Kidney capillary endothelial cell (primary cell): ENCODE measurements at regions not wholly inside any gene's neighbourhood (a gene's known extent, or its start where the extent isn't known, plus 50 kb on each side); places are given as distances from the start of the nearest gene placed in this dataset.
A peak's percentile ranks its signal among the peaks of the same experiment; 100 is the strongest.

Source experiments
- DNase-seq: peaks from one replicate; pipeline ENCODE4 v3.0.0-alpha.2; 2018; ENCODE audit warnings: low spot score

GRCh38 chr16:51971184-51971583, 575.8 kb downstream of the TOX3 start:
- DNase-seq = peak; percentile 50

DNA sequence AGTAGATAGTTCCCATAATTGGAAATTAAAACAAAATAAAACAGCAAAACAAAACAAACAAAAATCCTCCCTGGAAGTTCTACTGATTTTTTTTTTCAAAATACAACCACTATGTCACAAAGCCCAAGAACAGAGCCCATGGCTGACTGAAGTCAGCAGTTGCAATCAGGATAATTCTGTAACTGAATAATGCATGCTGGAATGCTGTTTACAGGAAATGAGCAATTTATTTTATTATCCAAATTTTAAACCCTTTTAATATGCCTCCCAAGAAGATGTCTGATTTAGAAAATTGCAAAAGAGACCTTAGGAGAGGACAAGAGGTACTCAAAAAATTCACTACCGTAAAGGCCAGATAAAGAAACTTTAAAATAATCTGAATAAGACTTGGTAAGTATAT, 578.2 kb downstream of the TOX3 start:
- peak; percentile 21 for DNase-seq

GRCh38 chr16:51967646-51968045, 579.3 kb downstream of the TOX3 start:
- no peak for DNase-seq

DNA sequence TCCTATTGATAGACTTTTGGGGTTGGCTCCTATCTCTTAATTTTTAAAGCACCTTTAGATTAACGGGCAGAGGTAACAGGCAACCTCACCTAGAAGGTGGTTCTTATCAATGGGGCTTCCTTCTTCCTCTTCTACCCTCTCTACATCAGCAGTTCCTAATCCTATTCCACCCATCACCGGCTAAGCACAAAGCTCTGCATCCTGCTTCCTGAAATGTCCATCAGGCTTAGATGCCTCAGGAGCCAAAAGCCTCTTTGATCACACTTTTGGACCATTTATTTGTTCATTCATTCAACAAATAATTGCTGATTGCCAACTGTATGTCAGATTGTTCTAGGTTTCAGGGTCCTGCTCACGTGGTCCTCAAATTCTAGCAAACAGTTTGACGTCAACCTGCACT, 586.0 kb downstream of the TOX3 start:
- DNase-seq = no peak

GRCh38 chr16:51953286-51953985, 593.5 kb downstream of the TOX3 start:
- no peak for DNase-seq

DNA sequence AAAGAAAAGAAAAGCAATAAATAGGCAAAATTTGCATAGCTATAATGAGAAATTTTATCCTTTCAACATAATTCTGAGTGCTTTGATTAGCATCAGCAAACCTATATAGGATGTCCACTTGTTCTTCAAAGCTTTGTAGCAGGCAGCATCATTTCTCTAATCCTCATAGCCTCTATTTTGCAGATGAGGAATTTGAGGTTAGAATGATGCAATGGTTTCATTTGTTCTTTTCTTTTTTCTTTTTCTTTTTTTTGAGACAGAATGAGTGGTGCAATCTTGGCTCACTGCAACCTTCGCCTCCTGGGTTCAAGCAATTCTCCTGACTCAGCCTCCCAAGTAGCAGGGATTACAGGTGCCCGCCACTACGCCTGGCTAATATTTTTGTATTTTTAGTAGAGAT, 594.4 kb downstream of the TOX3 start:
- DNase-seq = no peak

DNA sequence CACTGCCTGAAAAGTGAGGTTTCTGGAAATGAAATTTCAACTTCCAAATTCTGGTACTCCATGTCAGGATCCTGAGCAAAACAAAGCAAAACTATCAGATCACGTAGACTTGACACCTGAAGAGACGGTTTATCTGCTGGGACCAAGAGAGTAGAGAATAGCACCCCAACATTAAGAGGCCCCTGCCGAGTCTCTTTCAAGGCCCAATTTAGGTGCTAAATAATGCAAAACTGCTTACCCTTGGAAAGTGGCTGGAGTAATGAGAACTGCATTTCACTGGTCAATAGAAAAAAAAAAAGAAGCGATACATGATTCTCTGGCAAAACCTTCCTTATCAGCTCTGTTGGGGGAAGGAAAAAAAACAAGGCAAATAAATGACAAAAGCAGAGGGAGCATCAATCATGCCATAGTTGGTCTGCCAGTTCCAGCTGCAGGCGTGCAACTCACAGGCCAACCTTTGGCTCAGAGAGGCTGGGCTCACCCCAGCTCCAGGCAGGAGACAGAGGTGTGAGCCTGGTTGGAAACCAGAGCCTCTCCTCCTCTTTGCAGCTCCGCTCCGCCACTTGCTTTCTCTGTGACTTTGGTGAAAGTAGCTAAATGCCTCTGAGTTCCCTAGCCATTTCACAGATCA, 595.2 kb downstream of the TOX3 start:
- no peak for DNase-seq

- DNase-seq = no peak
Observed at GRCh38 chr16:51950118-51950780, 596.7 kb downstream of the TOX3 start.

- no peak for DNase-seq
Observed at GRCh38 chr16:51949282-51949681, 597.7 kb downstream of the TOX3 start.

- no peak for DNase-seq
Observed at GRCh38 chr16:51941412-51941811, 605.5 kb downstream of the TOX3 start.

DNA sequence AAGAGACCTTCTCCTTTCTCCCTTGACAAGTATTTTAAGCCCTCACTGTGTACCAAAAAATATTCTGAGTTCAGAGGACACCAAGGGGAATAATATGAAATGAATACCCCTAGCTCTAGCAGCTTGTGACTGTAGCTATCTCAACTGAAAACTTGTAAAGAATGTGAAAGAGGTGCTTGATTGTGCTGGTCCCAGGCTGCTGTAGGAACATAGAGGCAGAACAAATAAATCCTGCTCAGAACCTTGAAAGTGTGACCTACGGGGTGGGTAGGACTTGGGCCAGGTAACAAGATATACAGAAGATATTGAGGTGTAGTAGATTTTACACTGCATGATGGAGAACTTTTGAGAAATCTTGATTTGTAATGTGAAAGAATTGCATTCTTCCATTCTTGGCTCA, 606.8 kb downstream of the TOX3 start:
- no peak for DNase-seq

GRCh38 chr16:51939378-51939871, 607.5 kb downstream of the TOX3 start:
- no peak for DNase-seq

DNA sequence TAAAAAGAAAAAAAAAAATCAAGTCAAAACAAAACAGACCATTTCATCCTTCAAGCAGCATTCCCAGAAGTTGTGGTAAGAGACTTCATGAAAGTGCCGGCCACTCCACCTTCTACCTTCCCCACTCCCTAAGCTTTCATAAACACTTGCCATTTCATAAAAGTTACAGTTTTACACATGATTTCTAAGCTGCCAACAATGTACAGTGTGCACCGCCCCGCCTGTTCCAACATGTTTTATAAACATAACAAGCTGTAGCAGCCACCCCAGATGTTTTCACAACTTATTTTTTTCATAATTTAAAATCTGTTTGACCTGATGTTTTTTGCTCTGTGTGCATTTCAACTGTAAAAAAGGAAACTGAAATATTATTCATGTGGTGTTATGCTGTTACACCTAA, 608.1 kb downstream of the TOX3 start:
- no peak for DNase-seq

- DNase-seq = no peak
Observed at GRCh38 chr16:51937771-51938170, 609.2 kb downstream of the TOX3 start.

- no peak for DNase-seq
Observed at GRCh38 chr16:51936846-51937245, 610.1 kb downstream of the TOX3 start.

DNA sequence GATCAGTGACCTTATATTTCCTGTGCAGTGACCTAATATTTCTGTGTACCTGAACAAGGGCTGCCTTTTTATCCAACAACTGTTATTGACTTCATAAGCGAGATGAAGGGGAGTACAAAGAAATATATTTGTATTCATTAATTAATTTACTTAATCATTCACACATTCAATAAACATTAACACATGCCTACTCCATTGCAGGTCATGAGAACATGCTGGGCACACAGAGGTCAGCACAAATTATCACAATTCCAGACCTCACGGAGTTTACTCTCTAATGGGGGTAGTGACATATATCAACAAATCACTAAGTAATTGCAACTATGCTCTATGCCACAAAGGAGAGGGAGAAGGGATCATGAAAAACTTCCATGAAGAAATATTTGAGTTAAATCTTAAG, 614.6 kb downstream of the TOX3 start:
- DNase-seq = no peak

- no peak for DNase-seq
Observed at GRCh38 chr16:51931653-51932052, 615.3 kb downstream of the TOX3 start.

GRCh38 chr16:51924744-51925143, 622.2 kb downstream of the TOX3 start:
- no peak for DNase-seq

DNA sequence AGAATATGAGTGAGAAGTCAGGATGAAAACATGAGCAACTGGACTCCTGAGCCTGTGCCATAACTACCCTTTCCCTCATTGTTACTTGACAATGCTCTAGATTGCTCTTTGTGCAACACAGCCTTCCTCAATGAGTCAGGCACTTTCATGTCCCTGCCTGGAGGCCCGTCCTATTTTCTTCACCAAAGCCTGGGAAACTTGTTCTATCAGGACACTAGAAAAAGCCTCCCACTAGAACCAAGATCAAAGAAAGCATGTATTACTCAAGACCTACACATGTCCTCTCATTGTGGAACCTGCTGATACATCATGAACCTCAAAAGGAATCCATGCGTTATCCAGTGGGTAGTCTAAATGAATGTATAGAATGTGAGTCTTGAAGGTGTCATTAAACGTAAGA, 624.5 kb downstream of the TOX3 start:
- DNase-seq = peak; percentile 42

GRCh38 chr16:51919736-51920135, 627.2 kb downstream of the TOX3 start:
- DNase-seq = peak; percentile 74

- DNase-seq = no peak
Observed at GRCh38 chr16:51916814-51917213, 630.1 kb downstream of the TOX3 start.

DNA sequence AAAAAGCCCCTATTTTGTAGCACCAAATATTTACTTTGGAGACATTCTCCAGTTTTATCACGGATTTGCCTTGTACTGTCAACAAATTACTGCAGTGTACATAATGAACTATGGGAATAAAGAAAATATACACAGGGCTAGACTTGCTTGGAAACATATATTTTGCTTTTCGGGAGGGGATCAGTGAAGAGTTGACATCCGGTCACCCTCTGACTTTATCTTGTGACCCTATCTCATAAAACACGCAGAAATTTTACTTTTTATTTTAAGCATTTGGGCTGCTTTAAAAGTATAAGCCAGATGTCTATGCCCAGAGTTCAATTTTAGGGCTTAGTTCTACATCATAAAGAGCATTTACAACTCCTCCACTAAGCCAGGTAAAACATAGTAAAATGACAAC, 630.7 kb downstream of the TOX3 start:
- DNase-seq = no peak

- no peak for DNase-seq
Observed at GRCh38 chr16:51907680-51908079, 639.3 kb downstream of the TOX3 start.
